GM19324 (cell line): ENCODE measurements at regions not wholly inside any gene's neighbourhood (a gene's known extent, or its start where the extent isn't known, plus 50 kb on each side); places are given as distances from the start of the nearest gene placed in this dataset.
"Not testable (repeated sequence)": the region's sequence is repeated elsewhere in the genome, so short reads cannot be mapped to it uniquely, and the experiment has no call there.

ENCODE experiments used
- ATAC-seq: cut with Tn5 transposase; IDR thresholded peaks from one replicate; pipeline ENCODE4 v1.9.1; 2021; ENCODE audit warnings: mild to moderate bottlenecking, moderate library complexity; ENCODE audit not compliant: unreplicated experiment, low FRiP score

DNA sequence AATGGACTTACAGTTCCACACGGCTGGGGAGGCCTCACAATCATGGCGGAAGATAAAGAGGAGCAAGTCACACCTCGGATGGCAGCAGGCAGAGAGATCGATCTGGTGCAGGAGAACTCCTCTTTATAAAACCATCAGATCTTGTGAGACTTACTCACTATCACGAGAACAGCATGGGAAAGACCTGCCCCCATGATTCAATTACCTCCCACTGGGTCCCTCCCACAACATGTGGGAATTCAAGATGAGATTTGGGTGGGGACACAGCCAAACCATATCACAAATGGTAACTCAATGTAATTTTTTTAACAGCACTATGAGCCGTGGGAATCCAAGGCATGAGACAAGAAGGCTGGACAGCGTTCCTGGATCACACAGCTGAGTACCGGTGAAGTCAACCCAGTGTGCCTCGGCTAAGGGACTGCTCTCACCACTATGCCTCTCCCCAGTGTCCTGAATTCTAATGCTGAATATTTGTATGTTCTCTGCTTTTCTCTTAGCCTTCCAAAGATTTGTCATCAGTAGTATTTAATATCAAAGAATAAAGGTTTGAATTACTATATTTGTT, 84.3 kb downstream of the IRS2 start:
- not testable (repeated sequence) for ATAC-seq

DNA sequence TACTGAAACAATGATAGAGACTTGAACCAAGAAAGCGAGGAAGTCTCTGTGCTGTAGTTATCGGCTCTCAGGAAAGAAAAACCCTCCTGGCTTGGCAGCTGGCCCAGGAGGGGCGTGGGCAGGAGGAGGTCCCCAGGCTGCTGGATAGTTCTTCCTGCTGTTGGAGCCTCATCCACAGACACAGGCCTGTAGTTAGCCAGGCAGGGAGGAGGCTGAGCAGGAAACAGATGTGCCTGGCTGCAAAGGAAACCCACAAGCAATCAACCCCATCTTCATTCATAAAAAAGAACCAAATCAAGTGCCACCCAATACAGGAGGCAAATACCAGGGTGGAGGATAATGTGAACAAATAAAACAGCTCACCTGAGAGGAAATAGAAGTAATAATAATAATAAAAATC, 86.2 kb downstream of the IRS2 start:
- no peak for ATAC-seq

DNA sequence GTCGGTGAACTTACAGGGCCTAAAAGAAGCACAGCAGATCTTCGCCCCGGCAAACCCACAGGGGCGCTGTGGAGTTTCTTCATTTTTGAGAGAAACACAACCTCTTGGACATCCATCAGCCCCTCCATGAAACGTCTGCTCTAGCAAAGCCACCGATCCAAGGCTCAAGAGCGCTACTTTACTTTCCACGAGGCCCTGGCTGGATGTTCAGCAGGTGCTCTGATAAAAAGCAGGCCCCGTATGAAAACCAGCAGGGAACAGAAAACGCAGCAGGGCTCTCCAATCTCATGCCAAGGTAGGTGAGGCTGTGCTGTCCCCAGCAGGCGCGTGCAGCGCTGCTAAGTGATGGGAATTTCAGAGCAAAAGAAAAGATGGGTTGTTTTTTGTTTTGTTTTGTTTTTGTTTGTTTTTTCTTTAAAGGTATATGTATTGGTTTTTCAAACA, 86.7 kb downstream of the IRS2 start:
- ATAC-seq, result no peak

DNA sequence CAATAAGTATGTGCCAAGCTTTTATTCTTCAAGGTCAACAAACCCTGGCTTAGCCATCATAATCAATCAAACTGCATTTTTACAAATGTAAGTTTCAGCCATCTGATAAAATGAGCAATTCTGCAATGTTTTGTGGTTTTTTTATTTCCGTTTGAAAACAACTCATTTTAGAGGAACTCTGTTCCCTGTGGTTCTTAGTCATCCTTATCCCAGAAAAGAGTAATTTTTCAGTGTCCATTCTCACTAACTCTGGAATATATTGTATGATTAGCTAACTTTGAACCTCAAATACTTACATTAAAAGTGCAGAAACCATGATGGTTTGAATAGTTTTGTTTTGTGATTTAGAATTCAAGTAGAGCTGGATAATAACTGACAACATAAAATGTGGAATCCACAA, 87.6 kb downstream of the IRS2 start:
- no peak for ATAC-seq

DNA sequence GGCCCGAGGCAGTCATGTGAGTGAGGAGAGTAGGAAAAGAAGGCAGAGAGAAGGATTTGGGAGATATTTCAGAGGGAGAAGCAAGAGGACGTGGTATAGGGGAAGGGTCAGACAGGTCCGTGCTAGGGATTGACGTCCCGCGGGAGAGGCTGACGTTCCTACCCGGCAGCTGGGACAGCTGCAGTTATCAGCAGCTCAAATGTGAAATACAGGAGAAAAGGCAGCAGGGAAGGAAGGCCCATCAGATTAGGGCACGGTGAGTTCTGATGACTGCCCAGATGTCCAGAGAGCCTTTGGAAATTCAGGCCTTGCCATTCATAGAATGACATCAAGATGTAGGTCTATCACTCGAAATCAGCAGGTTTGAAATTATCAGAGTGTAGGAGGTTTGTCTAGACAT, 88.4 kb downstream of the IRS2 start:
- ATAC-seq, result no peak

DNA sequence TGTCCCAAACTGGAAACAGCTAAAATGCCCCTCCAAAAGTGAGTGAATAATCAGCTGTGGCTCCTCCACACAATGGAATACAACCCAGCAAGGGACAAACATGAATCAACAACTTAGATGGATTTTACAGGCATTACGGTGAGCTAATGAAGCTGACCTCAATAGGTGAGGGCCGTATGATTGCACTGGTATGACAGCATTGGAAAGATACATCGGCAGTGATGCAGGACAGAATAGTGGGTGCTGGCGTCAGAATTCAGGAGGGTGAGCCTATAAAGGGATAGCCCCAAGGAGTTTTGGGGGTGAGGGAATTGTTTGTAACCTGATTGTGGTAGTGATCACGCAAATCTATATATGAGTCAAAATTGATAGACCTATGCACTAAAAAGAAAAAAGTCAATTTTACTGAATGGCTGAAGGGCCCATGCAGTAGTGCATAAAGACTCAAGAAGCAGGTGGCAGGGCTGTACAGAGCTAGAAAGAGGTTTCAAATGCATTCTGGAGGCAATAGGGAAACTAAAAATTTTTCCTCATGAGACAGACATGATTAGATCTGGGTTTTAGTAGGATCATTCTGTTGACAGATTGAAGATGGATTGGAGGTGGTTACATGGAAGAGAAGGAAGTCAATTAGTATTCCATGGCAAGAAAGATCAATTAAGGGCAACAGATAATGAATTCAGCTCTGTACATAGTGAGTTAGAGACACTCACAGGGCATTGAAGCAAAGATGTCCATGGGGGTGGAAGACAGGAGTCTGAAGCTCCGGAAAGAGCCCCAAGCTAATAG, 90.8 kb downstream of the IRS2 start:
- no peak for ATAC-seq

DNA sequence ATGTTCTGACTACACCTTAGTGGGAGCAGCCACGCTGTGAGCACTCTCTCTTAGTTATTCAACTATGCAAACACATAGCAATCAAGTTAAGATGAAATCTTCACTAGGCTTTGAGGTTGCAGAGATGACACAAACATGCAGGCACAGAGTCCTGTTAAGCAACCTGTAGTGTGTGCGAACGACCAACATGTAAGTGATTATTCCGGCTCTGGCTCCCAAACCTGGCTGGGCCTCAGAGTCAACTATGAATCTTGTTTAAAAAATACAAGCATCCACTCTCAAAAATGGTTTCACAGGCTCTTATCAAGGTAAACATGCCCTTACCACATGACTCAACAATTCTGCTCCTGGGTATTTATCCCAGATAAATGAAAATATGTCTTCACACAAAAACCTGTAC, 91.4 kb downstream of the IRS2 start:
- no peak for ATAC-seq

DNA sequence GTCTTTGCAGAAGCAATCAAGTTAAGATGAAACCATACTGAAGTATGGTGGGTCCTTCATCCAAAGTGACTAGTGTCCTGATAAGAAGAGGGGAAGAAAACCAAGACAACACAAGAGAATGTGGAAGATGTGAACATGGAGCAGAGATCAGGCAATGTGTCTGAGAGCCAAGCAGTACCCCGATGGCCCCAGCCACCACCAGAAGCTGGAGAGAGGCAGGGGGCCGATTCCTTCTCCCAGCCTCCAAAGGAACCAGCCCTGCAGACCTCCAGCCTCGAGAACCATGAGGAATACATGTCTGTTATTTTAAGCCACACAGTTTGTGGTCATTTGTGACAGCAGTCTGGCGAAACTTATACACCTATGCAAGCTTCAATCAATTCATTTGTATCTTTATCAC, 93.2 kb downstream of the IRS2 start:
- ATAC-seq, result no peak

DNA sequence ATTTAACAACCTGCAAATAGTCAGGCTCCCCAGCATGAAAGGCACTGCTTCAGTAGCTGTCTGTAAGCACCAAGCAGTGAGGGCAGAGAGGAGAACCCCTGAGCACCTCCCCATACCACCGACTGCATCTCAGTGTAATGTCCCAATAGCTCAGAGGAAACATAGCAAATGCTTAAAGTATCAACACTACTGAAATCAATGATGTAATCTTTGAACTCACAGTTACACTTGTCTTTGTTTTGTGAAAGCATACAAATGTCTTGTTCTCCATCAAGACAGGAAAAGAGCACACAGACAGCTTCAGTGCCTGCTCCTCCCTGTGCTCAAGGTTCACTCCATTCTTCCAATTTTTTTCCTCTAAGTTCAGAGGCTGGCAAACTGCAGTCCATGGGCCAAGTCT, 94.7 kb downstream of the IRS2 start:
- no peak for ATAC-seq

DNA sequence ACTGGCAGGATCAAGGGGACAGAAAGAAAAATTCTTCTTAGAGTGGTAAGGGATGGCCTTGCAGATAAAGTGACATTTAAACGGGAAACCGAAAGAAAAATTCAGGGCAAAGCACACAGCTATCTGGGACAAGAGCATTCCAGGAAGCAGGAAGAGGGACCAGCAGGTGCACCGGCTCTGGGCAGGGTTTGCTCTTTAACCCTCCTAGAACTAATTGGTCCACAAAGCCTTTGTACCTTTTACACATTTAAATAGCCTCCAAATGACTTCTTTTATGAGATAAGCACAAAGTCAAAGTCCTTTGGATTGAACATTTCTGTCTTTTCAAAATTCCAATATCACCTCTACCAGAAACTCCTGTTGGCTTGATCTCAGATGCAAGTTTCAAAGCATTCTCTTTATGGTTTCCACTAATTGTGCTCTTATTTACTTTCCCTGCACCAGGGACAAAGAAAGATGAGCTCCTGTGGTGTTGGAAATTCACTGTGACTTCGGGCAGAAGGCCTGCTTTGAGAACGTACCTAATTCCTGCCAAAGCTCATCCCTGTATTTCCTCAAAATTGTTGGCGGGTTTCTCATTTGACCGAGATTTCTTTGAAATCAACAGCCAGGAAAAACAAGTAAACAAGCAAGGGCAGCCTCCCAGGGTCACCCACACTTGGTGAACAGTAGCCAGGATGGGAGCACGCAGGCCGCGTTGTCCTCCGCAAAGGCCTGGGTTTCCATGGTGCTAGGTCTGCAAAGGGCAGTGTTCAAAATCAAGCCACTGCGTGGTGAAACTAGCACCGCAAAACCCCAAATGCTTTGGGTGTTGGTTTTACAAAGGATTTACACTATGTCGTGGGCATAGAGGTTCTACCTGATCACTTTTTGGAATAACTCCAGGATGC, 98.6 kb downstream of the IRS2 start:
- no peak for ATAC-seq

DNA sequence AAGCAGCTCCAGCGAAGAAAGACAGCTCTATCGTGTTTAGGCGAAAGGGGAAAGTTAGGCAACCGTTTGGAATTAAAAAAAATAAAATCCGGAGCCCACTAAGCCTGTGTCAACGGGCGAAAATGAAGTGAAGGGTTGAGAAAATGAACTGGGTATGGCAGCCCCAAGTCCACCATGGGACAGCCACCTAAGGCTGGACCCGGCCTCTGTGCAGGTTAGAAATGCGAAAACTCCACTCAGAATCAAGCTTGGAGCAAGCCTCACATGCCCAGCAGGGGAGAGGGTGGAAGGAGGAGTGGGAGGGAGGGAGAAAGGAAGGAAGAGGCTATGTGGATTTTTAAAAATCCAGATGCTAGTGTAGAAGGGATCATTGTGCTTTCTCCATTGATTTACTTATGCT, 101.2 kb downstream of the IRS2 start:
- ATAC-seq, result no peak

DNA sequence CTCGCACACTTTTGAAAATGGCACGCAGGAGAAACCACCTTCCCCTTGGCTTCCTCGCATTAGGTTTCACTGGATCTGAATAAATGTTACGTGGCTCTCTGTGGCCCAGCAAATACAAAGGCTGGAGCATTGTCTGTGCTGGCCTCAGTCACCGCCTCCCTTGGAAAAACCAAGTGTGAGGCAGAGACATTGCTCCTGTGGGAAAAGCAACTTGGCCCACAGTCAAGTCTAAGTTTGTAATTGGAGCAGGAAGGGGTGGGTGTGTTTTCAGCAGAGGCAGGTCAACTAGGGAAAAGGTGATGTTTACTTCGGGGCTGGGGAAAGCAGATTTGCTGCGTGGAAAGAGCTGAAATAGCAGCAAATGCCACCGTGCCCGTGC, 101.6 kb downstream of the IRS2 start:
- ATAC-seq, result no peak

DNA sequence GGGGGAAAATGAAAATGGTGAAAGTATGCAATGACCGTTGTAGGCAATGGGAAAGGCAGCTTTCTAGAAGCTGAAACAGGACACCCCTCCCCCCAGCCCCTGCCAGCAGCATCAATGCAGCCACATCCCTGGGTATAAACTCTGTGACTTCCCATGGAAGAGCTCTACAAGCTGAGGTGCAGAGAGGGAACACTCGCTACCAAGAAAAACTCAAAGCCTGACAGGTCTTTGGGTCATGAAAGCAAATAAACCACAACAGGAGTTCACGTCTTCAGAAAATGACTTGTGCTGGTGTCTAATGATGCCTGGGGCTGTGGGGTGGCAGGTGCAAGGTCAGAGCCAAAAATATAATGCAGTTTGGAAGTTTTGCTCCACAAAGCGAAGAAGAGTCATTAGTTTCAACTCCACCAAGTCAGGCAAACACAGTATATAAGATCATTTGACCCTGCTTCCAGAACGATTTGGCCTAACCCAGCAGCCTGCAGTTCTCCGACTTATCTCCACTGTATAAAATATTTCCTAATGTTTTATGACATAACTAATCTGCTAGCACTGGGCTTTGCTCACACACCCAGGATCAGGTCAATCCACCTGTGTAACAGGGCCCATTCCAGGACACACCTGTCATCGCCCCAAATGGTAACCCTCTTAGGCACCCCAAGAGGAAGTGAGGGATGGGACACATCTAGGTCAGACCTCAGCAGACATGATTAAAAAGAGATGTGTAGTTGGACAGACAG, 102.1 kb downstream of the IRS2 start:
- ATAC-seq, result no peak

DNA sequence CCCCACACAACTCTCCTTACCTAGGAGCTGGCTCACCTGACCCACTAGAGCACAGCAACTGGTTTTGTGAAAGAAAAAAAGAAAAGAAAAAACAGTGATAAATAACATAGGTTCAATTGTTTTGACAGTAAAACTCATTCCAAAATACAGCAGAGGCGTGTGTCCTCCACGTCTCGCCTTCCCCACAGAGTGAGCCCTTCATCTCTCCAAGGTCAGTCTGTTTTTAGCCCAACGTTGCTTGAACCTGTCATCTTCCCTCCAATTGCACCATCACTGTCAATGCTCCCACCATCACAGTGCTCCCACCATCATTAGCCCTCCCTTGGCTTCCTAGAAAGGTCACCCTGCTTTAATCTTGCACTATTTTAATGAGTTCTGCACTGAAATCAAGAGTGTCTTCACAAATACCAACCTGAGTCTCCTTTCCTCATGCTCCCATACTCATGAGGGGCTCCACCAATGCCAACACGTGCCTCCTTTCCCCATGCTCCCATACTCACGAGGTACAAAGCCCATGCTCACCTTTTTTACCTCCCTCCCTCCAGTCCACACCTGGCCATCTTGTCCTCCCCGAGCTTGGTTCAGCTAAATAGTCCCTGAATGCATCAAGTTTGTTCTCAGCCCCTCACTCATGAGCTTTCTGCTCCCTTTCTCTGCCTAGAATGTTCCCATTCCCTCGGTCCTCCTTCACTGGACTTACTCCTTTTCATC, 103.7 kb downstream of the IRS2 start:
- no peak for ATAC-seq

DNA sequence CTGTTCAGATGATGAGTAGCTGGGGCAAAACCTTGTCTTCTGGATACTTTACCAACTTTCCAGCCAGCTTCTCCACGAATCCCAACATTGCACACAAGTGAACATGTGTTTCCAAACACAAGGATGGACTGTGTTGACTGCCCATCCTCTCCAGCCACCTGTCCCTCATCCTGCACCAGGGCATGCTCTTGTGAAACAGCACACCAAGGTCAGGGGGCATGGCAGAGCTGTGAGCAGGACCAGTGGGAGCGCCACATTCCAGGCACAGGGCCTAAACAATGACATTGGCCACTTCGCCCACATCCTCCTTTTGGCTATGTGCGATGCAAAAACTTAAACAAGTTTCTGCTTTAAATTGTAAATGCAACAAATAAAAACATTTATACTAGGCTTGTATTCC, 105.5 kb downstream of the IRS2 start:
- ATAC-seq, result no peak

DNA sequence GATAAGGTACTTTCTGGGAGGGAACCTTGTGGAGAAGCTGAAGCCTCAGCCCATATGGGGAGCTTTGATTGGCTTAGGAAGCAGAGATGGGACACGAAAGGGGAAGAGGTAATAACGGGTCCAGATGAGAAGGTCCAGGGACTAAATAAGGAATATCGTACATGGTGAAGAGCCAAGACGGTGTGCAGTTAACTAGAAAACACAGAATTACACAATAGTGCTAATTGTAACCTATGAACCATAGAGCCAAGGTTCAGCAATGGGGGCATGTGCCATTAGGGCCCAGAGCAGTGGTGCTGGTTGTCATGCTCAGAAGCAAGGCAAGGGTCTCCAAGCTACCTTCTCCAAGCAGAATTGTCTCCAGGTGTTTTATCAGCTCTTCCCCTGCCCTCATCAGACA, 106.1 kb downstream of the IRS2 start:
- no peak for ATAC-seq

DNA sequence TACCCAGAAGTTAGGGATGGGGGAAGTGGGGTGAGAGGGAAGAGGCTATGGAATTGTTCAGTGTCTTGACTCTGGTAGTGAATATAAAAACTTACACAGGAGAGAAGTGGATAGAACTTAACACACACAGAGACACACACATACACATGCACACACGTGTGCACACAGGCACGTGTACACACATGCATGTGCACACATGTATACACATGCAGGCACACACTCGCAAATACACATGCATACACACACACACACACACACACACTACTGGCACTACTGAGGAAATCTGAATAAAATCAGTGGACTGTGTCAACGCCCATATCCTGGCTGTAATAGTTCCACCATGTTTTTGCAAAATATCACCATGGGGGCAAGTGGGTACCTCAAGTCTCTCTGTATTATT, 107.9 kb downstream of the IRS2 start:
- no peak for ATAC-seq

DNA sequence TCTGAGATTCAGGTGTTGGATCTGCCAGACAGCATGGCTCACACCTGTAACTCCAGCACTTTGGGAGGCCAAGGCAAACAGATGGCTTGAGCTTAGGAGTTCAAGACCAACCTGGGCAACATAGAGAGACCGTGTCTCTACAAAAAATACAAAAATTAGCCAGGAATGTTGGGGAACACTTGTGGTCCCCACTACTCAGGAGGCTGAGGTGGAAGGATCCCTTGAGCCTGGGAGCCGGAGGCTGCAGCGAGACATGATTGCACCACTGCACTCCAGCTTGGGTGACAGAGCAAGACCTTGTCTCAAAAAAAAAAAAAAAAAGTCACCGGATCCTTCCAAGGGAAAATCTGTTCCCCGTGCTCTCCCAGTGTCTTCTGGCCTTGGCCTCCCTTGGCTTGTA, 109.2 kb downstream of the IRS2 start:
- no peak for ATAC-seq

DNA sequence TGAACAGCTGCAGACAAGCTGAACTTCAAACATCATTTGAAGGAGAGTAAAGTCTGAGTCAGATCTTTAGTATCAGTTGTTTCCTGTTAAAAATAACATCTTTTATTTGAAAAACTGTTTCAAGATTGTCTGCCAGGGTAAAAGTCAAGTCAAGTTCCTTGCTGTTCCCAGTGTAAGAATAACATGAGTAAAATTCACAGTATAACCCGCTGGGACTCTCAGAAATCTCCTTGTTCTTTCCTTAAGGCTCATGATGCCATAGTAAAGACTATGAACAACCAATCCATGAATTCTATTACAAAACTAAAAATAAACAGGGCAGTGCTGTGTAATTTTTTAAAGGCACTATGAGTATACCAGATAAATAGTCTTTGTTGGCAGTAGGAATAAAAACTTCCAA, 112.9 kb downstream of the IRS2 start:
- no peak for ATAC-seq

DNA sequence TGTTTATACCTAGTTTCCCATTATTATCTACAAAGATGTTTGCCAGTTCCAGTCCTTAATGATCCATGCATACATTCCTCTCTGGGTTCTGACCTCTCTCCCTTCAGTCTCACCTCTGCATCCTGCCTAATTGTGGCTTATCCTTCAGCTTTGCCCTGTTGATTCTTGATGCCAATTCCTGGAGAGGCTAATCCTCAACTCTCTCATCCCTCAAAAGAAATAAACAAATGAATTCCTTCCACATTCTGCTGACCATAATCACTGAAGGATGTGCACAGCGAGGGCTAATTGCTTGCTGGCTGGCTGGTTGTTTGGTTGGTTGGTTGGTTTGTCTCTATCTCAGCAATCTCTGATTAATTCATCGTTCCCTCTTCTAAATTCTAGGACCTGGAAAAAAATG, 113.8 kb downstream of the IRS2 start:
- no peak for ATAC-seq
